ENCODE measurements at regions not wholly inside any gene's neighbourhood (a gene's known extent, or its start where the extent isn't known, plus 50 kb on each side); places are given as distances from the start of the nearest gene placed in this dataset.

GRCh38 chr6:110048221-110048875, 70.2 kb downstream of the GPR6 start:
- Histone ChIP-seq H2BK120ac (ENCODE audit: low read depth, low read length, poor library complexity, severe bottlenecking) (no peak overlapping the region), H3K4ac (ENCODE audit: low read depth, low read length) (no peak overlapping the region), H2BK12ac (ENCODE audit: insufficient read length, low read depth, low read length) (no peak overlapping the region), H4K5ac (ENCODE audit: insufficient read length, low read depth, low read length) (no peak overlapping the region), H3K18ac (ENCODE audit: insufficient read length, low read depth, low read length) (no peak overlapping the region), H3T11ph (ENCODE audit: low read length) (no peak overlapping the region), H2AFZ (ENCODE audit: low read length) (no peak overlapping the region), H3K27ac (ENCODE audit: insufficient read length, low read depth, low read length) (no peak overlapping the region), H2BK15ac (ENCODE audit: low read depth, low read length) (no peak overlapping the region), H3K9me3 (ENCODE audit: control insufficient read depth, low read depth, low read length) (no peaks in the 10 kb centered on the region), H3K4me1 (ENCODE audit: insufficient read depth, low read length) (no peaks in the 10 kb centered on the region), H2AK5ac (ENCODE audit: insufficient read length, low read length) (no peak overlapping the region), H3K23me2 (ENCODE audit: insufficient read length, low read depth, low read length, poor library complexity, severe bottlenecking) (no peaks in the 10 kb centered on the region), H3K27me3 (ENCODE audit: insufficient read depth, low read length) (no peaks in the 10 kb centered on the region), H3K9ac (ENCODE audit: extremely low read depth, insufficient read length, low read length) (no peak overlapping the region), H3K23ac (ENCODE audit: insufficient read length, low read depth, low read length) (no peak overlapping the region), H3K79me2 (ENCODE audit: insufficient read depth, low read length) (no peaks in the 10 kb centered on the region), H4K8ac (replicated peaks; ENCODE audit: insufficient read length, low read depth, low read length) (no peak overlapping the region), H3K79me1 (ENCODE audit: insufficient read depth, low read depth, low read length, poor library complexity, severe bottlenecking) (no peaks in the 10 kb centered on the region), H4K91ac (ENCODE audit: insufficient read length, low read depth, low read length) (no peak overlapping the region), H3K4me2 (ENCODE audit: insufficient read depth, insufficient read length, low read length) (no peak overlapping the region), H3K14ac (ENCODE audit: insufficient read depth, low read length) (no peak overlapping the region), H3K56ac (ENCODE audit: insufficient read length, low read depth, low read length) (no peak overlapping the region), H2BK20ac (ENCODE audit: low read depth, low read length, poor library complexity, severe bottlenecking) (no peak overlapping the region), H4K20me1 (ENCODE audit: control insufficient read depth, insufficient read depth, insufficient read length) (no peaks in the 10 kb centered on the region), H2BK5ac (ENCODE audit: insufficient read length, low read length) (no peak overlapping the region)
- TF ChIP-seq, protein P1, sequence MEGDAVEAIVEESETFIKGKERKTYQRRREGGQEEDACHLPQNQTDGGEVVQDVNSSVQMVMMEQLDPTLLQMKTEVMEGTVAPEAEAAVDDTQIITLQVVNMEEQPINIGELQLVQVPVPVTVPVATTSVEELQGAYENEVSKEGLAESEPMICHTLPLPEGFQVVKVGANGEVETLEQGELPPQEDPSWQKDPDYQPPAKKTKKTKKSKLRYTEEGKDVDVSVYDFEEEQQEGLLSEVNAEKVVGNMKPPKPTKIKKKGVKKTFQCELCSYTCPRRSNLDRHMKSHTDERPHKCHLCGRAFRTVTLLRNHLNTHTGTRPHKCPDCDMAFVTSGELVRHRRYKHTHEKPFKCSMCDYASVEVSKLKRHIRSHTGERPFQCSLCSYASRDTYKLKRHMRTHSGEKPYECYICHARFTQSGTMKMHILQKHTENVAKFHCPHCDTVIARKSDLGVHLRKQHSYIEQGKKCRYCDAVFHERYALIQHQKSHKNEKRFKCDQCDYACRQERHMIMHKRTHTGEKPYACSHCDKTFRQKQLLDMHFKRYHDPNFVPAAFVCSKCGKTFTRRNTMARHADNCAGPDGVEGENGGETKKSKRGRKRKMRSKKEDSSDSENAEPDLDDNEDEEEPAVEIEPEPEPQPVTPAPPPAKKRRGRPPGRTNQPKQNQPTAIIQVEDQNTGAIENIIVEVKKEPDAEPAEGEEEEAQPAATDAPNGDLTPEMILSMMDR (conservative IDR thresholded peaks at IDR 0.05), result 0 out of 3 replicates have a peak, but pooled peaks have one; percentile 13
- Mint-ChIP-seq H3K4me1 (peaks cover 3 to 5% of the 10 kb centered on the region in 2 experiments; a peak in 2 of 4 replicates), H3K4me3 (no peak overlapping the region), H3K27ac (no peak overlapping the region), H3K36me3 (ENCODE audit: insufficient read depth in 1 of 3, low read depth in 3 of 3) (peaks cover 0 to 2% (median 0%) of the 10 kb centered on the region in 3 experiments; a peak in 2 of 7 replicates), H3K27me3 (ENCODE audit: low read depth) (no peaks in the 10 kb centered on the region; the same call in 1 of the 2 replicates), H3K9me3 (peaks cover 7 to 9% of the 10 kb centered on the region in 2 experiments)
- WGBS (ENCODE audit: extremely low coverage, insufficient read length, low lambda C conversion rate), result no CpG with 5 or more reads among the region's 4 CpGs
- DNase-seq, result no peak
